ENCODE measurements at regions not wholly inside any gene's neighbourhood (a gene's known extent, or its start where the extent isn't known, plus 50 kb on each side); places are given as distances from the start of the nearest gene placed in this dataset.

DNA sequence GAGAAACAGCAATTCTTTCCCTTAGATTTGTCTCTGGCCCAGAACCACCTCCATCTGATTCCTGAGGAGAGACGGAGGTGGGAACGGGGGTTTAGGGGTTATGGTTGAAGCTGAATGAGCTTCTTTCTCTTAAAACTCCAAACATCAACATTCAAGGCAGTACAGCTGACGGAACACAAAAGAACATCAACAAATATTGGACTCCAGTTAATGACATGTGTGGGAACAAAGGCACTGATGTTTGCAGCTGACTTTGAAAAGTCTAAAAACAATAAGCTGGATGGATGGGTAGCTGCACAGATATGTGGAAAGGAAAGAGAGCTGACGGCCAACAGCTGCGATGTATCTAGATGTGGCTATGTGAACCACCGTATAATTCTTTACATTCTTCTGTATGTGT, 256.5 kb downstream of the SOD2 start:
- Histone ChIP-seq H3K27me3 (ENCODE audit: control insufficient read depth in 1 of 2, insufficient read depth in 1 of 2, low read length in 2 of 2) (peaks cover 0 to 7% of the 10 kb centered on the region in 2 experiments), H2BK15ac (ENCODE audit: low read depth, poor library complexity, severe bottlenecking) (no peak overlapping the region), H3K36me3 (ENCODE audit: control insufficient read depth in 1 of 2, insufficient read depth in 2 of 2, low read depth in 1 of 2, low read length in 2 of 2) (no peaks in the 10 kb centered on the region), H3K4me2 (ENCODE audit: low read length, poor library complexity, severe bottlenecking) (no peak overlapping the region), H3K9ac (ENCODE audit: low read length) (no peak overlapping the region), H3K4me1 (ENCODE audit: control insufficient read depth, insufficient read depth, low read depth, low read length) (no peaks in the 10 kb centered on the region), H3K23ac (ENCODE audit: low read length in 2 of 2) (no peak overlapping the region), H2BK120ac (ENCODE audit: low read depth, low read length) (no peak overlapping the region), H3K27ac (ENCODE audit: low read length, poor library complexity, severe bottlenecking) (no peak overlapping the region), H2BK12ac (ENCODE audit: low read length in 2 of 2) (no peak overlapping the region), H3K4me3 (ENCODE audit: insufficient read depth in 1 of 2, low read depth in 1 of 2, low read length in 2 of 2) (no peak overlapping the region), H3K4ac (ENCODE audit: low read depth in 1 of 2, low read length in 2 of 2) (no peak overlapping the region), H2AK5ac (ENCODE audit: low read length, severe bottlenecking) (no peak overlapping the region), H4K91ac (ENCODE audit: low read length) (no peak overlapping the region), H3K9me3 (ENCODE audit: control insufficient read depth, low read length) (peaks cover 25% of the 10 kb centered on the region), H2AFZ (ENCODE audit: low read depth, low read length) (no peak overlapping the region), H3K18ac (ENCODE audit: low read depth in 1 of 2, low read length in 2 of 2) (no peak overlapping the region), H3K79me1 (replicated peaks; ENCODE audit: low read length, poor library complexity, severe bottlenecking) (no peaks in the 10 kb centered on the region), H4K8ac (ENCODE audit: low read length) (no peak overlapping the region), H3K14ac (ENCODE audit: low read length in 2 of 2) (no peak overlapping the region), H2BK5ac (ENCODE audit: low read depth, low read length, poor library complexity, severe bottlenecking) (no peak overlapping the region)
- no peak for DNase-seq
- 99% methylated on average over 4 of the region's 6 CpGs for WGBS

DNA sequence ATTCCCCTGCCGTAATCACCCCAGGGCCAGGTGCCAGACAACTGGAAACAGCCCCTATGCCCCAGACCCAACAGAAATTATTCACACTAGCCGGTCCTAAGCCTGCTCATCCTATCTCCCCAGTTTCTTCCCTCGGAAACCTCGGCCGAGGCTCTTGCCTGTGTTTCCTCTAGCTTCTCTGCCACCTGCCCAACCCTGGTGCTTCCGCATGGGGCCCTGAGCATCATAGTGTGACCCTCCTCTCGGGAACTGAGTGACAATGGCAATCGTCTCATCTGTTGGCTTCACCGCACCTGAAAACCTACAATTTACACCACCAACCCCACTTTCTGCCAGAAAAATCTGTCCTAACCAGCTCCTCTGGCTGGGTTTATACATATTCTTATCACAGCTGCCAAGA, 257.3 kb downstream of the SOD2 start:
- Histone ChIP-seq H2AK5ac (ENCODE audit: low read length, severe bottlenecking) (no peak overlapping the region), H2BK12ac (ENCODE audit: low read length in 2 of 2) (no peak overlapping the region), H3K18ac (ENCODE audit: low read depth in 1 of 2, low read length in 2 of 2) (no peak overlapping the region), H3K79me1 (replicated peaks; ENCODE audit: low read length, poor library complexity, severe bottlenecking) (no peaks in the 10 kb centered on the region), H2BK120ac (ENCODE audit: low read depth, low read length) (no peak overlapping the region), H3K9ac (ENCODE audit: low read length) (no peak overlapping the region), H2BK15ac (ENCODE audit: low read depth, poor library complexity, severe bottlenecking) (no peak overlapping the region), H2AFZ (ENCODE audit: low read depth, low read length) (no peak overlapping the region), H3K4ac (ENCODE audit: low read depth in 1 of 2, low read length in 2 of 2) (no peak overlapping the region), H3K9me3 (ENCODE audit: control insufficient read depth, low read length) (peaks cover 25% of the 10 kb centered on the region), H4K8ac (ENCODE audit: low read length) (no peak overlapping the region), H3K23ac (ENCODE audit: low read length in 2 of 2) (no peak overlapping the region), H2BK5ac (ENCODE audit: low read depth, low read length, poor library complexity, severe bottlenecking) (no peak overlapping the region), H3K4me2 (ENCODE audit: low read length, poor library complexity, severe bottlenecking) (no peak overlapping the region), H3K14ac (ENCODE audit: low read length in 2 of 2) (no peak overlapping the region), H3K27me3 (ENCODE audit: control insufficient read depth in 1 of 2, insufficient read depth in 1 of 2, low read length in 2 of 2) (peaks cover 0 to 7% of the 10 kb centered on the region in 2 experiments), H3K4me1 (ENCODE audit: control insufficient read depth, insufficient read depth, low read depth, low read length) (no peaks in the 10 kb centered on the region), H3K4me3 (ENCODE audit: insufficient read depth in 1 of 2, low read depth in 1 of 2, low read length in 2 of 2) (no peak overlapping the region), H3K27ac (ENCODE audit: low read length, poor library complexity, severe bottlenecking) (no peak overlapping the region), H4K91ac (ENCODE audit: low read length) (no peak overlapping the region), H3K36me3 (ENCODE audit: control insufficient read depth in 1 of 2, insufficient read depth in 2 of 2, low read depth in 1 of 2, low read length in 2 of 2) (no peaks in the 10 kb centered on the region)
- 75% methylated on average over 9 of the region's 9 CpGs for WGBS
- DNase-seq: no peak

DNA sequence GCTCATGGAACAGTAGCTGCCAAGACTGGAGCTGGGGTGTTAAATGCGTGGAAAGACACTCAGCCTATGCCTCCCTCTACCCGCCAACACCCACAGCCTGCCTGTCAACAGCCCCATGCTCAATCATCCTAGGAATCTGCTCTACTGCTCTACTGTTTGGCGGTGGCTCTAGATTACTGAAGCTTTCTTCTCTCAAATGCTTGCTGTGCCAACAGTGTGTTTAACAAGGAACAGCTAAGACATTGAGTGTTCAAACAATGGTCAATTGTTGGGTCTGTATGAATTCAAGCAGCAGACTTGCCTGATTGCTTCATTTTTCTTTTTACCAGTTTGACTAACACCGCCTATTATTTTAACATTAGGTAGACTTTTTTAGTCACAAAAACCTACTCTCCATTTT, 258.6 kb downstream of the SOD2 start:
- Histone ChIP-seq H3K4ac (ENCODE audit: low read depth in 1 of 2, low read length in 2 of 2) (no peak overlapping the region), H3K4me2 (ENCODE audit: low read length, poor library complexity, severe bottlenecking) (no peak overlapping the region), H3K4me3 (ENCODE audit: insufficient read depth in 1 of 2, low read depth in 1 of 2, low read length in 2 of 2) (no peak overlapping the region), H3K27ac (ENCODE audit: low read length, poor library complexity, severe bottlenecking) (no peak overlapping the region), H3K14ac (ENCODE audit: low read length in 2 of 2) (no peak overlapping the region), H2BK5ac (ENCODE audit: low read depth, low read length, poor library complexity, severe bottlenecking) (no peak overlapping the region), H2BK120ac (ENCODE audit: low read depth, low read length) (no peak overlapping the region), H3K18ac (ENCODE audit: low read depth in 1 of 2, low read length in 2 of 2) (no peak overlapping the region), H4K91ac (ENCODE audit: low read length) (no peak overlapping the region), H3K9me3 (ENCODE audit: control insufficient read depth, low read length) (peaks cover 25% of the 10 kb centered on the region), H2BK15ac (ENCODE audit: low read depth, poor library complexity, severe bottlenecking) (no peak overlapping the region), H2AK5ac (ENCODE audit: low read length, severe bottlenecking) (no peak overlapping the region), H4K8ac (ENCODE audit: low read length) (no peak overlapping the region), H3K36me3 (ENCODE audit: control insufficient read depth in 1 of 2, insufficient read depth in 2 of 2, low read depth in 1 of 2, low read length in 2 of 2) (no peaks in the 10 kb centered on the region), H2BK12ac (ENCODE audit: low read length in 2 of 2) (no peak overlapping the region), H3K9ac (ENCODE audit: low read length) (no peak overlapping the region), H3K23ac (ENCODE audit: low read length in 2 of 2) (no peak overlapping the region), H2AFZ (ENCODE audit: low read depth, low read length) (no peak overlapping the region), H3K79me1 (replicated peaks; ENCODE audit: low read length, poor library complexity, severe bottlenecking) (no peaks in the 10 kb centered on the region), H3K4me1 (ENCODE audit: control insufficient read depth, insufficient read depth, low read depth, low read length) (no peaks in the 10 kb centered on the region), H3K27me3 (ENCODE audit: control insufficient read depth in 1 of 2, insufficient read depth in 1 of 2, low read length in 2 of 2) (peaks cover 0 to 7% of the 10 kb centered on the region in 2 experiments)
- 46% methylated on average over 3 of the region's 4 CpGs for WGBS
- no peak for DNase-seq

GRCh38 chr6:159433550-159433949, 259.5 kb downstream of the SOD2 start:
- Histone ChIP-seq H3K4me3 (ENCODE audit: insufficient read depth in 1 of 2, low read depth in 1 of 2, low read length in 2 of 2) (no peak overlapping the region), H3K4ac (ENCODE audit: low read depth in 1 of 2, low read length in 2 of 2) (no peak overlapping the region), H2BK15ac (ENCODE audit: low read depth, poor library complexity, severe bottlenecking) (no peak overlapping the region), H3K23ac (ENCODE audit: low read length in 2 of 2) (no peak overlapping the region), H3K14ac (ENCODE audit: low read length in 2 of 2) (no peak overlapping the region), H4K8ac (ENCODE audit: low read length) (no peak overlapping the region), H2AFZ (ENCODE audit: low read depth, low read length) (no peak overlapping the region), H3K4me1 (ENCODE audit: control insufficient read depth, insufficient read depth, low read depth, low read length) (no peaks in the 10 kb centered on the region), H3K79me1 (replicated peaks; ENCODE audit: low read length, poor library complexity, severe bottlenecking) (no peaks in the 10 kb centered on the region), H3K18ac (ENCODE audit: low read depth in 1 of 2, low read length in 2 of 2) (no peak overlapping the region), H2AK5ac (ENCODE audit: low read length, severe bottlenecking) (no peak overlapping the region), H2BK5ac (ENCODE audit: low read depth, low read length, poor library complexity, severe bottlenecking) (no peak overlapping the region), H3K9ac (ENCODE audit: low read length) (no peak overlapping the region), H3K36me3 (ENCODE audit: control insufficient read depth in 1 of 2, insufficient read depth in 2 of 2, low read depth in 1 of 2, low read length in 2 of 2) (no peaks in the 10 kb centered on the region), H2BK120ac (ENCODE audit: low read depth, low read length) (no peak overlapping the region), H3K4me2 (ENCODE audit: low read length, poor library complexity, severe bottlenecking) (no peak overlapping the region), H3K27me3 (ENCODE audit: control insufficient read depth in 1 of 2, insufficient read depth in 1 of 2, low read length in 2 of 2) (peaks cover 0 to 7% of the 10 kb centered on the region in 2 experiments), H2BK12ac (ENCODE audit: low read length in 2 of 2) (no peak overlapping the region), H3K9me3 (ENCODE audit: control insufficient read depth, low read length) (peaks cover 25% of the 10 kb centered on the region), H3K27ac (ENCODE audit: low read length, poor library complexity, severe bottlenecking) (no peak overlapping the region), H4K91ac (ENCODE audit: low read length) (no peak overlapping the region)
- WGBS: 86% methylated on average over 4 of the region's 4 CpGs
- no peak for DNase-seq
